Mammary epithelial cell (primary cell): ENCODE measurements at regions not wholly inside any gene's neighbourhood (a gene's known extent, or its start where the extent isn't known, plus 50 kb on each side); places are given as distances from the start of the nearest gene placed in this dataset.

Experiments used
- CTCF ChIP-seq, 2 donors: IDR thresholded peaks in 1 of 2; conservative IDR thresholded peaks in 1 of 2; 2 replicates each; pipeline ENCODE4 v1.5.1; 2011 to 2012; ENCODE audit warnings: inconsistent platforms in 2 of 2, low read length in 2 of 2, mild to moderate bottlenecking in 2 of 2, control low read depth in 1 of 2, low read depth in 1 of 2; ENCODE audit not compliant: insufficient read depth in 1 of 2; ENCODE audit errors: extremely low read depth in 1 of 2
- EZH2 ChIP-seq: IDR thresholded peaks from 2 replicates; pipeline ENCODE4 v1.6.1; 2012; ENCODE audit warnings: low read length, inconsistent platforms, borderline replicate concordance

GRCh38 chr10:131738396-131738735 is 162.4 kb upstream of the PPP2R2D start:
- no peak for TF ChIP-seq CTCF (conservative IDR thresholded peaks at IDR 0.05 in 1 of 2, IDR thresholded peaks at IDR 0.05 in 1 of 2; ENCODE audit: extremely low read depth in 1 of 2, insufficient read depth in 1 of 2, low read depth in 1 of 2, low read length in 2 of 2)
- no peak for TF ChIP-seq EZH2
